ENCODE measurements at regions not wholly inside any gene's neighbourhood (a gene's known extent, or its start where the extent isn't known, plus 50 kb on each side); places are given as distances from the start of the nearest gene placed in this dataset.

- no peaks in the 10 kb centered on the region for H3K4me1 Mint-ChIP-seq
- no peak for TF ChIP-seq CTCF (IDR thresholded peaks at IDR 0.05)
- H3K27me3 Mint-ChIP-seq (ENCODE audit: low read depth, poor library complexity): peaks cover 6% of the 10 kb centered on the region
- H3K27ac Mint-ChIP-seq: no peak overlapping the region
- H3K9me3 Mint-ChIP-seq: no peaks in the 10 kb centered on the region
- H3K36me3 Mint-ChIP-seq (ENCODE audit: low read depth): no peaks in the 10 kb centered on the region
- H3K4me3 Mint-ChIP-seq: no peak overlapping the region
- no peak for DNase-seq
These were observed 184.9 kb downstream of the CAPZA3 start for GRCh38 chr12:18922851-18923250.

- DNase-seq: no peak
- peaks cover 6% of the 10 kb centered on the region for H3K27me3 Mint-ChIP-seq (ENCODE audit: low read depth, poor library complexity)
- H3K27ac Mint-ChIP-seq: no peak overlapping the region
- H3K9me3 Mint-ChIP-seq: no peaks in the 10 kb centered on the region
- no peak overlapping the region for H3K4me3 Mint-ChIP-seq
- no peak for TF ChIP-seq CTCF (IDR thresholded peaks at IDR 0.05)
- H3K4me1 Mint-ChIP-seq: no peaks in the 10 kb centered on the region
- no peaks in the 10 kb centered on the region for H3K36me3 Mint-ChIP-seq (ENCODE audit: low read depth)
These were observed 185.8 kb downstream of the CAPZA3 start for GRCh38 chr12:18923721-18924120.

- no peak overlapping the region for H3K4me3 Mint-ChIP-seq
- DNase-seq: no peak
- peaks cover 14% of the 10 kb centered on the region for H3K9me3 Mint-ChIP-seq
- no peaks in the 10 kb centered on the region for H3K4me1 Mint-ChIP-seq
- TF ChIP-seq CTCF (IDR thresholded peaks at IDR 0.05): no peak
- H3K27me3 Mint-ChIP-seq (ENCODE audit: low read depth, poor library complexity): peaks cover 6% of the 10 kb centered on the region
- no peak overlapping the region for H3K27ac Mint-ChIP-seq
- H3K36me3 Mint-ChIP-seq (ENCODE audit: low read depth): no peaks in the 10 kb centered on the region
These were observed 188.3 kb downstream of the CAPZA3 start for GRCh38 chr12:18926188-18926587.

- no peak overlapping the region for H3K4me3 Mint-ChIP-seq
- no peaks in the 10 kb centered on the region for H3K36me3 Mint-ChIP-seq (ENCODE audit: low read depth)
- peaks cover 5% of the 10 kb centered on the region for H3K4me1 Mint-ChIP-seq
- H3K27me3 Mint-ChIP-seq (ENCODE audit: low read depth, poor library complexity): no peaks in the 10 kb centered on the region
- DNase-seq: no peak
- no peak for TF ChIP-seq CTCF (IDR thresholded peaks at IDR 0.05)
- peaks cover 14% of the 10 kb centered on the region for H3K9me3 Mint-ChIP-seq
- H3K27ac Mint-ChIP-seq: no peak overlapping the region
These were observed 194.3 kb downstream of the CAPZA3 start for GRCh38 chr12:18932211-18932610.

- Mint-ChIP-seq H3K27me3 (ENCODE audit: low read depth, poor library complexity) (no peaks in the 10 kb centered on the region), H3K4me3 (no peak overlapping the region), H3K27ac (no peak overlapping the region), H3K4me1 (peaks cover 5% of the 10 kb centered on the region), H3K9me3 (peaks cover 14% of the 10 kb centered on the region), H3K36me3 (ENCODE audit: low read depth) (no peaks in the 10 kb centered on the region)
- DNase-seq: no peak
- no peak for TF ChIP-seq CTCF (IDR thresholded peaks at IDR 0.05)
These were observed 194.8 kb downstream of the CAPZA3 start for GRCh38 chr12:18932715-18933114.

GRCh38 chr12:18935371-18935965 lies 194.1 kb upstream of the PLEKHA5 start:
- H3K36me3 Mint-ChIP-seq (ENCODE audit: low read depth): no peaks in the 10 kb centered on the region
- H3K4me1 Mint-ChIP-seq: peaks cover 5% of the 10 kb centered on the region
- DNase-seq: no peak
- peaks cover 6% of the 10 kb centered on the region for H3K9me3 Mint-ChIP-seq
- no peak overlapping the region for H3K4me3 Mint-ChIP-seq
- H3K27ac Mint-ChIP-seq: no peak overlapping the region
- no peaks in the 10 kb centered on the region for H3K27me3 Mint-ChIP-seq (ENCODE audit: low read depth, poor library complexity)
- no peak for TF ChIP-seq CTCF (IDR thresholded peaks at IDR 0.05)
